Right hindlimb (tissue), 1 donor: ENCODE measurements at regions not wholly inside any gene's neighbourhood (a gene's known extent, or its start where the extent isn't known, plus 50 kb on each side); places are given as distances from the start of the nearest gene placed in this dataset.
"Not testable (repeated sequence)": the region's sequence is repeated elsewhere in the genome, so short reads cannot be mapped to it uniquely, and the experiment has no call there.

Source experiments
- DNase-seq: peaks from one replicate; pipeline ENCODE4 v3.0.0-alpha.2; 2018

GRCh38 chr18:75884728-75885127 lies 457.2 kb upstream of the SMIM21 start:
- DNase-seq = no peak

- DNase-seq = no peak
Measured at GRCh38 chr18:75880925-75881504, 453.5 kb upstream of the SMIM21 start.

GRCh38 chr18:75880266-75880665 lies 452.8 kb upstream of the SMIM21 start:
- no peak for DNase-seq

GRCh38 chr18:75879196-75879595 lies 451.7 kb upstream of the SMIM21 start:
- DNase-seq = no peak

GRCh38 chr18:75875559-75875958 lies 448.1 kb upstream of the SMIM21 start:
- no peak for DNase-seq

GRCh38 chr18:75874401-75875089 lies 447.0 kb upstream of the SMIM21 start:
- no peak for DNase-seq

- no peak for DNase-seq
Measured at GRCh38 chr18:75871596-75871995, 444.1 kb upstream of the SMIM21 start.

GRCh38 chr18:75869162-75869561 lies 441.7 kb upstream of the SMIM21 start:
- no peak for DNase-seq

GRCh38 chr18:75868031-75868430 lies 440.5 kb upstream of the SMIM21 start:
- DNase-seq = no peak

- no peak for DNase-seq
Measured at GRCh38 chr18:75865639-75866038, 438.1 kb upstream of the SMIM21 start.

- no peak for DNase-seq
Measured at GRCh38 chr18:75864816-75865215, 437.3 kb upstream of the SMIM21 start.

GRCh38 chr18:75863696-75864095 lies 436.2 kb upstream of the SMIM21 start:
- no peak for DNase-seq

- no peak for DNase-seq
Measured at GRCh38 chr18:75862458-75862857, 435.0 kb upstream of the SMIM21 start.

GRCh38 chr18:75860166-75860565 lies 432.7 kb upstream of the SMIM21 start:
- no peak for DNase-seq

- DNase-seq = no peak
Measured at GRCh38 chr18:75859533-75859932, 432.0 kb upstream of the SMIM21 start.

- DNase-seq = no peak
Measured at GRCh38 chr18:75858754-75859153, 431.3 kb upstream of the SMIM21 start.

GRCh38 chr18:75857558-75857957 lies 430.1 kb upstream of the SMIM21 start:
- DNase-seq = no peak

- DNase-seq = no peak
Measured at GRCh38 chr18:75854808-75855207, 427.3 kb upstream of the SMIM21 start.

GRCh38 chr18:75854174-75854573 lies 426.7 kb upstream of the SMIM21 start:
- no peak for DNase-seq

GRCh38 chr18:75846321-75846720 lies 418.8 kb upstream of the SMIM21 start:
- no peak for DNase-seq

GRCh38 chr18:75845413-75845812 lies 417.9 kb upstream of the SMIM21 start:
- no peak for DNase-seq

GRCh38 chr18:75844146-75844545 lies 416.6 kb upstream of the SMIM21 start:
- no peak for DNase-seq

- DNase-seq = no peak
Measured at GRCh38 chr18:75840131-75840530, 412.6 kb upstream of the SMIM21 start.

GRCh38 chr18:75839686-75840085 lies 412.2 kb upstream of the SMIM21 start:
- DNase-seq = not testable (repeated sequence)

- no peak for DNase-seq
Measured at GRCh38 chr18:75839041-75839440, 411.5 kb upstream of the SMIM21 start.
